ENCODE measurements at regions not wholly inside any gene's neighbourhood (a gene's known extent, or its start where the extent isn't known, plus 50 kb on each side); places are given as distances from the start of the nearest gene placed in this dataset.

GRCh38 chr4:41399231-41399630, 138.7 kb upstream of the LIMCH1 start:
- Histone ChIP-seq H3K27me3 (ENCODE audit: control insufficient read depth in 3 of 3, insufficient read depth in 3 of 3, low read length in 2 of 3) (no peaks in the 10 kb centered on the region), H3K9me3 (ENCODE audit: control insufficient read depth in 4 of 4, insufficient read depth in 3 of 4, low read length in 3 of 4) (no peaks in the 10 kb centered on the region), H3K4me1 (ENCODE audit: control insufficient read depth in 5 of 5, insufficient read depth in 5 of 5, low read length in 5 of 5) (peaks cover 0 to 13% (median 4%) of the 10 kb centered on the region in 5 donors), H3K36me3 (ENCODE audit: control insufficient read depth in 4 of 4, insufficient read depth in 4 of 4, low read length in 4 of 4) (no peaks in the 10 kb centered on the region), H3K9ac (ENCODE audit: insufficient read depth in 1 of 2, low read length in 2 of 2) (no peak overlapping the region), H3K4me3 (no peak overlapping the region), H3K27ac (ENCODE audit: low read depth in 1 of 2, low read length in 1 of 2) (no peak overlapping the region)
- WGBS, 2 donors: 25 to 72% methylated on average over 1 of the region's 1 CpG
- ATAC-seq (ENCODE audit: insufficient read depth, low FRiP score) (no peak), DNase-seq (no peak)
- no peak for TF ChIP-seq CTCF (IDR thresholded peaks at IDR 0.05; ENCODE audit: control extremely low read depth, extremely low read depth)

- no peak for TF ChIP-seq CTCF (IDR thresholded peaks at IDR 0.05; ENCODE audit: control extremely low read depth, extremely low read depth)
- Histone ChIP-seq H3K27ac (ENCODE audit: low read depth in 1 of 2, low read length in 1 of 2) (no peak overlapping the region), H3K9ac (ENCODE audit: insufficient read depth in 1 of 2, low read length in 2 of 2) (no peak overlapping the region), H3K4me3 (no peak overlapping the region), H3K27me3 (ENCODE audit: control insufficient read depth in 3 of 3, insufficient read depth in 3 of 3, low read length in 2 of 3) (no peaks in the 10 kb centered on the region), H3K4me1 (ENCODE audit: control insufficient read depth in 5 of 5, insufficient read depth in 5 of 5, low read length in 5 of 5) (peaks cover 0 to 11% (median 4%) of the 10 kb centered on the region in 5 donors), H3K36me3 (ENCODE audit: control insufficient read depth in 4 of 4, insufficient read depth in 4 of 4, low read length in 4 of 4) (no peaks in the 10 kb centered on the region), H3K9me3 (ENCODE audit: control insufficient read depth in 4 of 4, insufficient read depth in 3 of 4, low read length in 3 of 4) (no peaks in the 10 kb centered on the region)
- no peak for DNase-seq
- 81 to 94% methylated on average over 2 of the region's 2 CpGs for WGBS, 2 donors
- no peak for ATAC-seq (ENCODE audit: insufficient read depth, low FRiP score)
Observed at GRCh38 chr4:41400296-41400695, 137.7 kb upstream of the LIMCH1 start.

- 78% methylated on average over 4 of the region's 4 CpGs for WGBS, 2 donors
- peaks cover 6 to 30% (median 7%) of the 10 kb centered on the region in 5 donors for H3K4me1 ChIP-seq (ENCODE audit: control insufficient read depth in 5 of 5, insufficient read depth in 5 of 5, low read length in 5 of 5)
- H3K27ac ChIP-seq (ENCODE audit: low read depth in 1 of 2, low read length in 1 of 2): no peak overlapping the region
- no peaks in the 10 kb centered on the region for H3K9me3 ChIP-seq (ENCODE audit: control insufficient read depth in 4 of 4, insufficient read depth in 3 of 4, low read length in 3 of 4)
- ATAC-seq (ENCODE audit: insufficient read depth, low FRiP score) (no peak), DNase-seq (no peak)
- H3K36me3 ChIP-seq (ENCODE audit: control insufficient read depth in 4 of 4, insufficient read depth in 4 of 4, low read length in 4 of 4): peaks cover 0 to 2% (median 0%) of the 10 kb centered on the region in 4 donors
- no peak for TF ChIP-seq CTCF (IDR thresholded peaks at IDR 0.05; ENCODE audit: control extremely low read depth, extremely low read depth)
- H3K9ac ChIP-seq (ENCODE audit: insufficient read depth in 1 of 2, low read length in 2 of 2): no peak overlapping the region
- no peak overlapping the region for H3K4me3 ChIP-seq
- H3K27me3 ChIP-seq (ENCODE audit: control insufficient read depth in 3 of 3, insufficient read depth in 3 of 3, low read length in 2 of 3): no peaks in the 10 kb centered on the region
Observed at GRCh38 chr4:41405464-41406112, 132.4 kb upstream of the LIMCH1 start.

- H3K9ac ChIP-seq (ENCODE audit: insufficient read depth in 1 of 2, low read length in 2 of 2): no peak overlapping the region
- H3K4me3 ChIP-seq: no peak overlapping the region
- no peak overlapping the region for H3K27ac ChIP-seq (ENCODE audit: low read depth in 1 of 2, low read length in 1 of 2)
- DNase-seq (no peak), ATAC-seq (ENCODE audit: insufficient read depth, low FRiP score) (no peak)
- peaks cover 0 to 2% (median 0%) of the 10 kb centered on the region in 4 donors for H3K36me3 ChIP-seq (ENCODE audit: control insufficient read depth in 4 of 4, insufficient read depth in 4 of 4, low read length in 4 of 4)
- H3K27me3 ChIP-seq (ENCODE audit: control insufficient read depth in 3 of 3, insufficient read depth in 3 of 3, low read length in 2 of 3): no peaks in the 10 kb centered on the region
- TF ChIP-seq CTCF (IDR thresholded peaks at IDR 0.05; ENCODE audit: control extremely low read depth, extremely low read depth): no peak
- H3K4me1 ChIP-seq (ENCODE audit: control insufficient read depth in 5 of 5, insufficient read depth in 5 of 5, low read length in 5 of 5): peaks cover 6 to 35% (median 8%) of the 10 kb centered on the region in 5 donors
- 74 to 75% methylated on average over 1 of the region's 1 CpG for WGBS, 2 donors
- H3K9me3 ChIP-seq (ENCODE audit: control insufficient read depth in 4 of 4, insufficient read depth in 3 of 4, low read length in 3 of 4): no peaks in the 10 kb centered on the region
Observed at GRCh38 chr4:41406113-41406516, 131.8 kb upstream of the LIMCH1 start.
